ENCODE measurements at regions not wholly inside any gene's neighbourhood (a gene's known extent, or its start where the extent isn't known, plus 50 kb on each side); places are given as distances from the start of the nearest gene placed in this dataset.

GRCh38 chr3:77815467-77815866 lies 775.6 kb downstream of the ROBO2 start:
- no peak for TF ChIP-seq POLR2A (IDR thresholded peaks at IDR 0.05)
- peak in 2 of 6 experiments; percentile 3 to 6 for TF ChIP-seq CTCF (IDR thresholded peaks at IDR 0.05)

Data from Peyer's patch (tissue), 4 donors.